Liver (tissue), 7 donors: ENCODE measurements at regions not wholly inside any gene's neighbourhood (a gene's known extent, or its start where the extent isn't known, plus 50 kb on each side); places are given as distances from the start of the nearest gene placed in this dataset.

Experiments used
- DNase-seq: peaks from one replicate; pipeline ENCODE4 v3.0.0-alpha.2; 2017; ENCODE audit warnings: low spot score
- H3K27ac ChIP-seq, 2 donors: one replicate each; pipeline ENCODE4 v1.7.0; 2013; ENCODE audit warnings: inconsistent platforms in 2 of 2, low read length in 2 of 2, control low read depth in 1 of 2, low read depth in 1 of 2, mild to moderate bottlenecking in 1 of 2
- H3K27me3 ChIP-seq, 4 donors: one replicate each; pipeline versions ENCODE4 v1.6.1 to v1.7.0; 2013; ENCODE audit warnings: low read length in 3 of 4, inconsistent platforms in 1 of 4, mild to moderate bottlenecking in 1 of 4, moderate library complexity in 1 of 4; ENCODE audit not compliant: control insufficient read depth in 4 of 4, insufficient read depth in 4 of 4
- H3K36me3 ChIP-seq, 4 donors: one replicate each; pipeline versions ENCODE4 v1.6.1 to v1.7.0; 2013; ENCODE audit warnings: low read length in 3 of 4, mild to moderate bottlenecking in 3 of 4, low read depth in 1 of 4, moderate library complexity in 1 of 4; ENCODE audit not compliant: control insufficient read depth in 4 of 4, insufficient read depth in 3 of 4
- H3K4me1 ChIP-seq, 4 donors: one replicate each; pipeline versions ENCODE4 v1.6.1 to v1.7.0; 2013; ENCODE audit warnings: low read length in 3 of 4, mild to moderate bottlenecking in 3 of 4, moderate library complexity in 1 of 4; ENCODE audit not compliant: control insufficient read depth in 4 of 4, insufficient read depth in 4 of 4
- H3K4me3 ChIP-seq, 3 donors: one replicate each; pipeline versions ENCODE4 v1.6.1 to v1.7.0; 2013; ENCODE audit warnings: low read length in 3 of 3, control low read depth in 1 of 3, low read depth in 1 of 3, mild to moderate bottlenecking in 1 of 3
- H3K9ac ChIP-seq, 2 donors: one replicate each; pipeline ENCODE4 v1.7.0; 2013; ENCODE audit warnings: low read length in 2 of 2, mild to moderate bottlenecking in 2 of 2, moderate library complexity in 2 of 2, control low read depth in 1 of 2, low read depth in 1 of 2
- H3K9me3 ChIP-seq, 4 donors: one replicate each; pipeline versions ENCODE4 v1.6.1 to v1.7.0; 2013; ENCODE audit warnings: low read length in 3 of 4; ENCODE audit not compliant: control insufficient read depth in 4 of 4
- ATF3 ChIP-seq: IDR thresholded peaks from 2 replicates; pipeline ENCODE4 v1.6.1; 2016; ENCODE audit warnings: antibody characterized with exemption
- EGR1 ChIP-seq, 2 donors: IDR thresholded peaks; 2 replicates each; pipeline ENCODE4 v1.6.1; 2016 to 2018; ENCODE audit warnings: antibody characterized with exemption in 2 of 2, low read depth in 2 of 2
- FOXA1 ChIP-seq: IDR thresholded peaks from 2 replicates; pipeline ENCODE4 v1.6.1; 2016; ENCODE audit warnings: antibody characterized with exemption
- FOXA2 ChIP-seq: IDR thresholded peaks from 2 replicates; pipeline ENCODE4 v1.6.1; 2016; ENCODE audit warnings: antibody characterized with exemption
- GABPA ChIP-seq, 2 donors: IDR thresholded peaks in 1 of 2; conservative IDR thresholded peaks in 1 of 2; 2 replicates each; pipeline ENCODE4 v1.6.1; 2016; ENCODE audit warnings: antibody characterized with exemption in 2 of 2, mild to moderate bottlenecking in 1 of 2, moderate library complexity in 1 of 2
- HNF4A ChIP-seq, 2 donors: conservative IDR thresholded peaks; 2 replicates each; pipeline ENCODE4 v1.6.1; 2016; ENCODE audit warnings: antibody characterized with exemption in 2 of 2, mild to moderate bottlenecking in 2 of 2
- HNF4G ChIP-seq: IDR thresholded peaks from 2 replicates; pipeline ENCODE4 v1.6.1; 2016; ENCODE audit warnings: antibody characterized with exemption
- JUND ChIP-seq, 2 donors: IDR thresholded peaks; 2 replicates each; pipeline ENCODE4 v1.6.1; 2016; ENCODE audit warnings: antibody characterized with exemption in 2 of 2
- NR2F2 ChIP-seq: IDR thresholded peaks from 2 replicates; pipeline ENCODE4 v1.6.1; 2016; ENCODE audit warnings: antibody characterized with exemption
- RAD21 ChIP-seq, 2 donors: IDR thresholded peaks; 2 replicates each; pipeline ENCODE4 v1.6.1; 2016; ENCODE audit warnings: antibody characterized with exemption in 2 of 2, mild to moderate bottlenecking in 2 of 2
- RXRA ChIP-seq, 2 donors: IDR thresholded peaks; 2 replicates each; pipeline ENCODE4 v1.6.1; 2017 to 2018; ENCODE audit warnings: antibody characterized with exemption in 2 of 2, mild to moderate bottlenecking in 1 of 2
- TAF1 ChIP-seq: conservative IDR thresholded peaks from 2 replicates; pipeline ENCODE4 v1.6.1; 2016; ENCODE audit warnings: antibody characterized with exemption, mild to moderate bottlenecking
- WGBS: extraction: QIAGEN DNeasy Blood & Tissue Kit; methylation state at CpG from one replicate; pipeline ENCODE4 v1.1.7; 2013; 5-methylcytosine and 5-hydroxymethylcytosine counted together
- TF ChIP-seq, protein P1 (sequence below): IDR thresholded peaks from 2 replicates; pipeline ENCODE4 v1.6.1; 2016; ENCODE audit warnings: antibody characterized with exemption
- TF ChIP-seq, protein P2 (sequence below): IDR thresholded peaks from 2 replicates; pipeline ENCODE4 v1.6.1; 2016; ENCODE audit warnings: antibody characterized with exemption
- TF ChIP-seq, protein P3 (sequence below): IDR thresholded peaks from 2 replicates; pipeline ENCODE4 v1.6.1; 2016; ENCODE audit warnings: antibody characterized with exemption, mild to moderate bottlenecking
- donor health status: healthy.
- donor health status: healthy.
- donor health status: healthy.
- donor health status: healthy.

DNA sequence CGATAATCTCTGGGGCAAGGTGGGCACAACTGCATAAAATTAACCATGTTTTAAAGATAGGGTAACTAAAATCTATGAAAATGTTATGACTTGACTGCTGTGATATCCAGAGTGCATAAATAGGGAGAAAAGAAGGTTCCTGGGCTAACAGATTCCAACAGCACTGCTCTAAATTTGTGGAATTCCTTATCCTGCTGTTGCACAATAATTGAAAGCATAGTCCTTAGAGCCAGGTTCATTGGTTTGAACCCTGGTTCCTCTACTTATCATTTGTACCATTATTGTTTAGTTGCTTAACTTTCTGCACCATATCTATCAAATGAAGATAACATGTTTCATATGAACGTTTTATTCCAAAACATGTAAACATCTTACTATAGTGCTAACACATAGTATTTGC, 219.0 kb downstream of the NUF2 start:
- Histone ChIP-seq H3K27me3 (no peaks in the 10 kb centered on the region), H3K9me3 (no peaks in the 10 kb centered on the region), H3K27ac (no peak overlapping the region), H3K9ac (no peak overlapping the region), H3K36me3 (no peaks in the 10 kb centered on the region), H3K4me3 (no peak overlapping the region), H3K4me1 (no peaks in the 10 kb centered on the region)
- no peak for TF ChIP-seq HNF4G
- DNase-seq = no peak
- WGBS = 66% methylated on average over 2 of the region's 2 CpGs

DNA sequence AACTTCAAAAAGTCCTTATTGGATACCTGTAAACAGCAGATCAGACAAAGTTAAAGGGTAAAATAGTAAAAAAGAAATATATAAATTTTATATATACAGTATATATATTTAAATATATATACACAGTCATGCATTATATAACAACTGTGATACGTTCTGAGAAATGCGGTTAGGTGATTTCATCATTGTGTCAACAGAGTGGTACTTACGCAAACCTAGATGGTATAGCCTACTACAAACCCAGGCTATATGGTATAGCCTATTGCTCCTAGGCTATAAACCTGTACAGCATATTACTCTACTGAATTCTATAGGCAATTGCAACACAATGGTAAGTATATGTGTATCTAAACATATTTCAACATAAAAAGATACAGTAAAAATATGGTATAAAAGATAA, 222.7 kb downstream of the NUF2 start:
- H3K27ac ChIP-seq = no peak overlapping the region
- H3K36me3 ChIP-seq = no peaks in the 10 kb centered on the region
- no peaks in the 10 kb centered on the region for H3K27me3 ChIP-seq
- WGBS = 77% methylated on average over 3 of the region's 3 CpGs
- no peaks in the 10 kb centered on the region for H3K4me1 ChIP-seq
- H3K9ac ChIP-seq = no peak overlapping the region
- H3K9me3 ChIP-seq = no peaks in the 10 kb centered on the region
- no peak for TF ChIP-seq RAD21 (IDR thresholded peaks at IDR 0.05)
- TF ChIP-seq NR2F2 = no peak
- TF ChIP-seq, protein P1, sequence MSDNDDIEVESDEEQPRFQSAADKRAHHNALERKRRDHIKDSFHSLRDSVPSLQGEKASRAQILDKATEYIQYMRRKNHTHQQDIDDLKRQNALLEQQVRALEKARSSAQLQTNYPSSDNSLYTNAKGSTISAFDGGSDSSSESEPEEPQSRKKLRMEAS = no peak
- TF ChIP-seq TAF1 = no peak
- TF ChIP-seq FOXA1 = no peak
- no peak for TF ChIP-seq HNF4A (conservative IDR thresholded peaks at IDR 0.05)
- TF ChIP-seq, protein P2, sequence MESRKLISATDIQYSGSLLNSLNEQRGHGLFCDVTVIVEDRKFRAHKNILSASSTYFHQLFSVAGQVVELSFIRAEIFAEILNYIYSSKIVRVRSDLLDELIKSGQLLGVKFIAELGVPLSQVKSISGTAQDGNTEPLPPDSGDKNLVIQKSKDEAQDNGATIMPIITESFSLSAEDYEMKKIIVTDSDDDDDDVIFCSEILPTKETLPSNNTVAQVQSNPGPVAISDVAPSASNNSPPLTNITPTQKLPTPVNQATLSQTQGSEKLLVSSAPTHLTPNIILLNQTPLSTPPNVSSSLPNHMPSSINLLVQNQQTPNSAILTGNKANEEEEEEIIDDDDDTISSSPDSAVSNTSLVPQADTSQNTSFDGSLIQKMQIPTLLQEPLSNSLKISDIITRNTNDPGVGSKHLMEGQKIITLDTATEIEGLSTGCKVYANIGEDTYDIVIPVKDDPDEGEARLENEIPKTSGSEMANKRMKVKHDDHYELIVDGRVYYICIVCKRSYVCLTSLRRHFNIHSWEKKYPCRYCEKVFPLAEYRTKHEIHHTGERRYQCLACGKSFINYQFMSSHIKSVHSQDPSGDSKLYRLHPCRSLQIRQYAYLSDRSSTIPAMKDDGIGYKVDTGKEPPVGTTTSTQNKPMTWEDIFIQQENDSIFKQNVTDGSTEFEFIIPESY = no peak
- TF ChIP-seq RXRA (IDR thresholded peaks at IDR 0.05) = no peak
- TF ChIP-seq, protein P3, sequence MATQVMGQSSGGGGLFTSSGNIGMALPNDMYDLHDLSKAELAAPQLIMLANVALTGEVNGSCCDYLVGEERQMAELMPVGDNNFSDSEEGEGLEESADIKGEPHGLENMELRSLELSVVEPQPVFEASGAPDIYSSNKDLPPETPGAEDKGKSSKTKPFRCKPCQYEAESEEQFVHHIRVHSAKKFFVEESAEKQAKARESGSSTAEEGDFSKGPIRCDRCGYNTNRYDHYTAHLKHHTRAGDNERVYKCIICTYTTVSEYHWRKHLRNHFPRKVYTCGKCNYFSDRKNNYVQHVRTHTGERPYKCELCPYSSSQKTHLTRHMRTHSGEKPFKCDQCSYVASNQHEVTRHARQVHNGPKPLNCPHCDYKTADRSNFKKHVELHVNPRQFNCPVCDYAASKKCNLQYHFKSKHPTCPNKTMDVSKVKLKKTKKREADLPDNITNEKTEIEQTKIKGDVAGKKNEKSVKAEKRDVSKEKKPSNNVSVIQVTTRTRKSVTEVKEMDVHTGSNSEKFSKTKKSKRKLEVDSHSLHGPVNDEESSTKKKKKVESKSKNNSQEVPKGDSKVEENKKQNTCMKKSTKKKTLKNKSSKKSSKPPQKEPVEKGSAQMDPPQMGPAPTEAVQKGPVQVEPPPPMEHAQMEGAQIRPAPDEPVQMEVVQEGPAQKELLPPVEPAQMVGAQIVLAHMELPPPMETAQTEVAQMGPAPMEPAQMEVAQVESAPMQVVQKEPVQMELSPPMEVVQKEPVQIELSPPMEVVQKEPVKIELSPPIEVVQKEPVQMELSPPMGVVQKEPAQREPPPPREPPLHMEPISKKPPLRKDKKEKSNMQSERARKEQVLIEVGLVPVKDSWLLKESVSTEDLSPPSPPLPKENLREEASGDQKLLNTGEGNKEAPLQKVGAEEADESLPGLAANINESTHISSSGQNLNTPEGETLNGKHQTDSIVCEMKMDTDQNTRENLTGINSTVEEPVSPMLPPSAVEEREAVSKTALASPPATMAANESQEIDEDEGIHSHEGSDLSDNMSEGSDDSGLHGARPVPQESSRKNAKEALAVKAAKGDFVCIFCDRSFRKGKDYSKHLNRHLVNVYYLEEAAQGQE = no peak
- TF ChIP-seq EGR1 (IDR thresholded peaks at IDR 0.05; ENCODE audit: low read depth in 2 of 2) = no peak
- H3K4me3 ChIP-seq = no peak overlapping the region
- DNase-seq = no peak

- Histone ChIP-seq H3K27me3 (peaks cover 0 to 3% (median 0%) of the 10 kb centered on the region in 4 donors), H3K36me3 (no peaks in the 10 kb centered on the region), H3K4me3 (no peak overlapping the region), H3K9me3 (no peaks in the 10 kb centered on the region), H3K27ac (no peak overlapping the region), H3K4me1 (no peaks in the 10 kb centered on the region), H3K9ac (no peak overlapping the region)
- no peak for DNase-seq
- TF ChIP-seq ATF3 (no peak), TAF1 (no peak), FOXA2 (no peak), JUND (IDR thresholded peaks at IDR 0.05) (no peak), GABPA (IDR thresholded peaks at IDR 0.05 in 1 of 2, conservative IDR thresholded peaks at IDR 0.05 in 1 of 2) (no peak), HNF4A (conservative IDR thresholded peaks at IDR 0.05) (no peak), EGR1 (IDR thresholded peaks at IDR 0.05; ENCODE audit: low read depth in 2 of 2) (no peak), FOXA1 (no peak), RXRA (IDR thresholded peaks at IDR 0.05) (no peak)
- TF ChIP-seq, protein P1 = no peak
- TF ChIP-seq, protein P3 = no peak
- WGBS = 75% methylated on average over 3 of the region's 3 CpGs
Observed at GRCh38 chr1:163558162-163558561, 236.4 kb downstream of the NUF2 start.
